ENCODE measurements at regions not wholly inside any gene's neighbourhood (a gene's known extent, or its start where the extent isn't known, plus 50 kb on each side); places are given as distances from the start of the nearest gene placed in this dataset.

DNA sequence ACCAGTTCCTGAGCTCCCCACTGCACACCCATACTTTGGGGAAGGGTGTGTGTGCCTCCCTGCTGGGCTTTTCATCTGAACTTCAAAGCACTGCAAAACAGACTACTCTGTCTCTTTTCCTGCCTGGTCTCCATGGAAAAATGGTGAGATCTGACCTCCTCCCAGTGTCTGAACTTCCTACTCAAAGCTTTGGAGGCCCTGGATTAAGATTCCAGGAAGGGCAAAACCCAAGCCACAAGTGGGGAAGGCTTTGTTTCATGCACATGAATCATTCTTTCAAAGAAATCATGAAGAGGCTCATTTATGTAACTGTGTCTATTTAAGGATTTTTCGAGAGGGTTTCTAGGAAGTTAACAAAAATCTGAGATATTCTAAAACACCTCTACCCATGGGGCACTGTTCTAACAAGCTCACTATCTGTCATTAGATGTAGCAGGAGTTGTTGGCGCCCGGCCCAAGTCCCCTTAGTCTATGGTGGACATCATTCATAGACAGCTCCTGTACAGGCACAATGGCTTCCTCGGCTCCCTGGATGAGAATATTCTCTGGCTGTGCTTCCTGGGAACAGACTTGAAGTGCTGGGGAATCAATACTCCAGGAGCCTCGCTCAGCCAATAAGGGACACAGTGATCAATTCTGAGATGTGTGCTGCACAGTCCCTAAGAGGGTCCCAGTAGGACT, 224.0 kb downstream of the KTN1 start:
- no peak overlapping the region for H3K27ac ChIP-seq (ENCODE audit: low read depth, low read length)
- no peaks in the 10 kb centered on the region for H3K27me3 ChIP-seq (ENCODE audit: insufficient read depth, low read length)
- no peaks in the 10 kb centered on the region for H3K36me3 ChIP-seq (ENCODE audit: insufficient read depth, low read length)
- H2AFZ ChIP-seq (ENCODE audit: low read depth, low read length): no peak overlapping the region
- H3K9ac ChIP-seq (ENCODE audit: low read length): no peak overlapping the region
- no peak overlapping the region for H3K4me3 Mint-ChIP-seq (ENCODE audit: unreplicated experiment)
- TF ChIP-seq EZH2 (IDR thresholded peaks at IDR 0.05; ENCODE audit: insufficient read depth, low read length) (no peak), CTCF (IDR thresholded peaks at IDR 0.05; ENCODE audit: insufficient read depth, low read depth, low read length) (no peak)
- peaks cover 15% of the 10 kb centered on the region for H3K4me1 Mint-ChIP-seq (ENCODE audit: low read depth, unreplicated experiment)
- peaks cover 8% of the 10 kb centered on the region for H3K9me3 Mint-ChIP-seq (ENCODE audit: unreplicated experiment)
- peaks cover 7% of the 10 kb centered on the region for H3K36me3 Mint-ChIP-seq (ENCODE audit: low read depth, unreplicated experiment)
- peak overlapping the region; percentile 67 for H3K27ac Mint-ChIP-seq (ENCODE audit: unreplicated experiment)
- peaks cover 3% of the 10 kb centered on the region for H3K27me3 Mint-ChIP-seq (ENCODE audit: low read depth, unreplicated experiment)
- peaks cover 3% of the 10 kb centered on the region for H3K4me1 ChIP-seq (ENCODE audit: insufficient read depth, low read length)
- DNase-seq (ENCODE audit: low read depth) (peak; percentile 50), FAIRE-seq (no peak)
- no peaks in the 10 kb centered on the region for H3K79me2 ChIP-seq (ENCODE audit: insufficient read depth, low read length)
- no peak overlapping the region for H3K4me3 ChIP-seq (ENCODE audit: insufficient read depth, low read depth, low read length)
- H3K4me2 ChIP-seq (ENCODE audit: low read length): no peak overlapping the region
- no peaks in the 10 kb centered on the region for H4K20me1 ChIP-seq (ENCODE audit: insufficient read depth, low read length)
- H3K9me3 ChIP-seq (ENCODE audit: insufficient read depth, low read depth, low read length): no peaks in the 10 kb centered on the region

GRCh38 chr14:55805250-55805649, 225.2 kb downstream of the KTN1 start:
- Histone ChIP-seq H3K9ac (ENCODE audit: low read length) (no peak overlapping the region), H3K27me3 (ENCODE audit: insufficient read depth, low read length) (no peaks in the 10 kb centered on the region), H3K4me1 (ENCODE audit: insufficient read depth, low read length) (peaks cover 3% of the 10 kb centered on the region), H3K36me3 (ENCODE audit: insufficient read depth, low read length) (no peaks in the 10 kb centered on the region), H3K4me3 (ENCODE audit: insufficient read depth, low read depth, low read length) (no peak overlapping the region), H3K79me2 (ENCODE audit: insufficient read depth, low read length) (no peaks in the 10 kb centered on the region), H2AFZ (ENCODE audit: low read depth, low read length) (no peak overlapping the region), H3K27ac (ENCODE audit: low read depth, low read length) (no peak overlapping the region), H3K9me3 (ENCODE audit: insufficient read depth, low read depth, low read length) (no peaks in the 10 kb centered on the region), H4K20me1 (ENCODE audit: insufficient read depth, low read length) (no peaks in the 10 kb centered on the region), H3K4me2 (ENCODE audit: low read length) (no peak overlapping the region)
- Mint-ChIP-seq H3K9me3 (ENCODE audit: unreplicated experiment) (peaks cover 11% of the 10 kb centered on the region), H3K36me3 (ENCODE audit: low read depth, unreplicated experiment) (peaks cover 7% of the 10 kb centered on the region), H3K4me1 (ENCODE audit: low read depth, unreplicated experiment) (peaks cover 15% of the 10 kb centered on the region), H3K27ac (ENCODE audit: unreplicated experiment) (no peak overlapping the region), H3K27me3 (ENCODE audit: low read depth, unreplicated experiment) (peaks cover 3% of the 10 kb centered on the region), H3K4me3 (ENCODE audit: unreplicated experiment) (no peak overlapping the region)
- TF ChIP-seq EZH2 (IDR thresholded peaks at IDR 0.05; ENCODE audit: insufficient read depth, low read length) (no peak), CTCF (IDR thresholded peaks at IDR 0.05; ENCODE audit: insufficient read depth, low read depth, low read length) (no peak)
- DNase-seq (ENCODE audit: low read depth): no peak
- FAIRE-seq: no peak
